GM19372 (cell line): ENCODE measurements at regions not wholly inside any gene's neighbourhood (a gene's known extent, or its start where the extent isn't known, plus 50 kb on each side); places are given as distances from the start of the nearest gene placed in this dataset.

Source experiments
- ATAC-seq: cut with Tn5 transposase; IDR thresholded peaks from one replicate; pipeline ENCODE4 v1.9.1; 2021; ENCODE audit warnings: mild to moderate bottlenecking, low read depth, moderate library complexity; ENCODE audit not compliant: unreplicated experiment

DNA sequence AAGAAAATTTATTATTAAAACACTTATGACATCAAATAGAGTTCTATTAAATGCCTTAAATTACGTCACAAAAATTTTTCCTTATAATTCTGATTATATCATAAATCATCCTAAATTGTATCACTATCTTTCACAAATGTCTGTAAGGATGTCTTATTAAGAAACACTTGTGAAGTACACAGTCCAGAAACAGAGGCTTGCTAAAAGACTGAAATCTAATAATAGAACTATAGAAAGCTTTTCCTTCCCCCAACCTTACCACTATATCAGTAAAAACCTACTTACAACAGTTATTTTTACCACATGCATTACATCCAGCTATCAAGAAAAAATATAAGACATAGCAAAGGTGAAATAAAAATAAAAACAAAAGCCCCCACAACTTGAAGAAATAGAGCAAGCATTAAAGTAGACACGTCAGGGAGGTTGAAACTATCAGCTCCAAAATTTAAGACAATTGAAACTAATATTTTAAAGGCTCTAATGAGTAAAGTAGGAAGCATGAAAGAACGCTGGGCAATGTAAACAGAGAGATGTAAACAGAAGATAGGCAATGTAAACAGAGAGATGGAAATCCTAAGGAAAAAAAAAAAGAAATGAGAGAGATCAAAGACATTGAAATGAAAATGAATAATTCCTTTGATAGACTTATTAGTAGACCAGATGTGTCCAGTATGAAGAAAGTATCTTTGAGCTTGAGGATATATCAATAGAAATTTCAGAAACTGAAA is 94.9 kb upstream of the TECRL start:
- ATAC-seq: no peak

DNA sequence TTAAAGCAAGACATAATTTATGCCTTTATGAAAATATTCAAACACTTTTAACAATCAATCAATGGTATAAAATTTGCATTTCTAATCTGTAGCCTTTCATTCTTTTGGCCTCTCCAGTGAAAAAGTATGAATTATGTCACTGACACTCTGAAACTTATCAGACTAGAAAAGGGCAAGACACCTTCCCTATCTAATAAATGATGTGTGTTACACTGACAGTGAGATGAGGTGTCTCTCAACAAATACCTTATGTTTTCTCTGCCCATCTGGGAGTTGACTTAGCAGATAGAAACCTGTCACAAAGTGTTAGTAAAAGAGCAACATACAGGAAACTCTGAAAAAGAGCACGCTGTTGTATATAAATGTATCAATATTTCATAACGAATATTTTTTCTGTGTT is 94.2 kb upstream of the TECRL start:
- no peak for ATAC-seq

DNA sequence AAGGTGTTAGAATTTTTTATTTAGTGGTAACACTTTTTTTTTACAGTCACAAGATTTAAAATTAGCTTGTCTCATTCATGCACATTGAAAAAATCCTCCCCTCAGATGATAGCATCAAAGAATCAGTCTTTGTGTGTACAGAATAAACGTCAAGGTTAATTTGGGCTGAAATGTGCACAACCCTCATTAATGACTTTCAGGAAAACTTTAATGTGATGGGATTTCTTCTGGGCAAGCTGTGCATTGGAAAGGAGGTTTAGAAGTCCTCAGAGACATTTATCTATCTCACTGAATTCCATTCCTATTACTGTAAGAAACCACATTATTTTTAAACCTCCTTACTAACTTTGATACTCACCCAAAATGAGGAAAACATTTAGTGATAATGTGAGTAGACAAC is 88.2 kb upstream of the TECRL start:
- ATAC-seq: no peak

DNA sequence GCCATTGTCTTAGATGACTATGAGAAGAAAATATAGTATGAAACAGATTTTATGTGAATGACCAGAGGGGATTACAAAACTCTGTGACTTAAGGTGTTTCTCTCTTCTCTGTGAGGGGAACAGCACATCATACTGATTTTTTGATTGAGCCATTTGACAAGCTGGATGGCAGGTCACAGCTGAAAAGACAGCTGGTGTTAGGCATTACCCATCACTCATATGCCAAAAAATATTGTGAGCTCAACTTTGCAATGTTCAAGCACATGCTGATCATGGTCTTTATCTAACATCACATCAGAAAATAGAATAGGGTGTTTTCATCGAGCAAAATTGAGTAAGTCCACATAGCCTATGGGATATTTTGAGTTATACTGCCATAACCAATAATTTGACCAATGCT is 86.7 kb upstream of the TECRL start:
- no peak for ATAC-seq

DNA sequence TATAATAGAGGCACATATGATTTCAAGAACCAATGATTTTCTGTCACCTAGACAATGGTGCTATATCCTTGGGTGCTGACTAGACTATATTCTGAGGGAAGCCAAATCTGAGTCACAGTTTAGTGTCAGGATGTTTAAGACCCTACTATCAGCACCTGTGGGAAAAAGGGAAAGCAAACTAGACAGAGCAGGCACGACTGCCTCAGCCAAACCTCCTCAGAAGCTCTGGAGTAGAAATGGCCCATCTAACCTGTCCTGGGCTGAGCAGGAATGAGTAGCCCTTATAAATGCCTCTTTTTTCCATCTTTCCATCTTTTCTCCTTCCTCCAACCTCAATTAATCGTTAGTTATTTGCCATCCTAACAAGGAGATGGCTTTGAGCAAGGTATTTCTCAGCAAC is 80.4 kb upstream of the TECRL start:
- no peak for ATAC-seq

DNA sequence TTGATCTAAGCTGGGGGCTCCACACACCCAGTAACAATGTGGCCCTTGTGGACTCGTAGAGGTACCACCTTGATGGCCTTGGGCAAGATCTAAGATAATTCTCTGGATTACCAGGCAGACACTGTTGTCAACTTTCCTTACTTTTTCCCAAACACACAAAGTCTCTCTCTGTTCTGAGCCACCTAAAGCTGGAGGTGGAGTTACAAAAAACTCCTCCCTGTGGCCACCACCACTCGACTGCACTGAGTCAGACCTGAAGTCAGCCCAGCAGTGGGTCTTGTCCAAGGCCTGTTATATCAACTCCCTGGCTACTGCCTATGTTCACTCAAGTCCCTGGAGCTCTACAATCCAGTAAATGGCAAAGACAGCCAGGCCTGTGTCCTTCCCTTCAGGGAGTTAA is 70.1 kb upstream of the TECRL start:
- no peak for ATAC-seq

DNA sequence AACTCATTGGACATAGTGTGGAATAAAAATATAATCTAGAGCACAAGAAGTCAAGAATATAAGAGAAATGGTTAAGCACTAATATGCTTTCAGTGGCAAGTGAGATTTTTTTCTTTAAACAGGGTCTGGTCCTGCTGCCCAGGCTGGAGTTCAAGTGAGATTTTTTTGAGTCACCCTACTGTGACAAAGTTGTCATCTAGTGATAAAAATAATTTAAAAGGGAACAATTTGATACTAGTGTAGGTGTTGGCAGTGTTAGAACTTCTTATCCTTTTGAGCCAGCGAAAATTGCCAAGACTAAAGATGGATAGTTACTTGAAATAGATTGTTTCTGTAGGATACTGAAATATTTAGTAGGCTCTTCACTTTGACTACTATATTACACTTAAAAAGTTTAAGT is 67.9 kb upstream of the TECRL start:
- no peak for ATAC-seq

DNA sequence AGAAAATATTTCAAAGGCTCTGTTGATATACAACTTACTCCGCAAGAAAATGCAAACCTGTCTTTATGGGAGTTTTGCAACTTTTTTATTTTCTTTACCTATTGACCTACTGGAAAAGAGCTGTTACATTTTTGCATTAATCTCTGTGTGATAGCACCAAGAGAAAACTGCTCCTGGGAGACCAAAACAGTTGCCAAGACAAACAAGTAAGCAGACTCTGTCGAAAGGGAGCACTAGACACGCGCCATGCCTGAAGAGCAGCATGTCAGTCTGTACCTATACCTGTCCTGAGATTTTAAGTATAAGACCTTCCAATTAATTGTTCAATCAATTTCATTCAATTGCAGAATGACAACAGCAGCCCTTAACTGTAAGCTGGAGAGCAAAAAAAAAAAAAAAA is 56.0 kb upstream of the TECRL start:
- ATAC-seq: no peak

DNA sequence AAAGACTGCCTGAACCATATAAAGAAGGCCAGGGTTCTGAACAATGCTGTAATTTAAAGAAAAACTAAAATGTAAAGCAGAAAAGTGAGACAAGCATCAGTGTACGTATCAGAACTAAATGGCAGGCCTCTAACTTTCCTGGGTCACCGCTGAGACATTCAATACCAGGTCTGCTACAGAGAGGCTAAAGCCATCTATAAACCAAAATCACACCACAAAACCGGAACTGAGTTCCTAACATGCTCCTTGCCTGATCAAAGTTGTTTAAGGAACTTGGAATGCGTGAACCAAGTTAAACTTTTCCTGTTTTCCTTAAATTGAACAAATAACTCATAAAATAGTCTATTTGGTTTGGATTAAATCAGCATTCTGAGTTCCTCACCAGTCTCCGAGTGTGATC is 55.3 kb upstream of the TECRL start:
- no peak for ATAC-seq
